ENCODE measurements at regions not wholly inside any gene's neighbourhood (a gene's known extent, or its start where the extent isn't known, plus 50 kb on each side); places are given as distances from the start of the nearest gene placed in this dataset.
"Not testable (repeated sequence)": the region's sequence is repeated elsewhere in the genome, so short reads cannot be mapped to it uniquely, and the experiment has no call there.

DNA sequence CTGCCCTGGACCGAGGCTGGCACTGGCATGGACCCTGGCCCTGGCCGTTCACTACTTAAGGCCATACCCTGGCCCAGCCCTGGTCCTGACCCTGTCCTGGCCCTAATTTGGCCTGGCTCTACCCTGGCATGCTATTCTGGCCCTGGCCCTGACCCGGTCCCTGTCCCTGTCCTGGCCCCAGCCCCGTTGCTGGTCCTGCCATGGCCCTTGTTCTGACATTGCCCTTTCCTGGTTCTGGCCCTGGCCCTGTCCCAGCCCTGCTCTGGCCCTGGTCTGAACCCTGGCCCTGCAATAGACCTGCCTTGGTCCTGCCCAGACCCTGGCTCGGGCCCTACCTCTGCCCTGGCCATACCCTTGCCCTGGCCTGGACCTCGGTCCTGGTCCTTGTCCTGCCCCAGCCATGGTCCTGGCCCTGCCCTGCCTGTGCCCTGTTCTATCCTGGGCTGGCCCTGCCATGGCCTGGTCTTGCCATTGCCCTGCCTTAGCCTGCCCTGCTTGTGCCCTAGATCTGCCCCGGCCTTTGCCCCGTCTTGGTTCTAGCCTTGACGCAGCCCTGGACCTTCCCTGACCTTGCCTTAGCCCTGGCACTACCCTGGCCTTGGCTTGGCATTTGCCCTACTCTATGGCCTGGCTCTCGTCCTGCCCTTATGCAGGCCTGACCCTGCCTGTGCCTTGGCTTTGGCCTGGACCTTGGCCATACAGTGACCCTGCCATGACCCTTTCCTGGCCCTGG, 237.2 kb downstream of the GOLGA6L6 start:
- not testable (repeated sequence) for H3K4me2 ChIP-seq (ENCODE audit: low read length); H4K20me1 ChIP-seq (ENCODE audit: insufficient read depth, low read length); H3K79me2 ChIP-seq (ENCODE audit: insufficient read depth, low read length); H3K27me3 ChIP-seq (ENCODE audit: insufficient read depth, low read length); H3K27me3 Mint-ChIP-seq (ENCODE audit: low read depth, unreplicated experiment); FAIRE-seq; H3K27ac ChIP-seq (ENCODE audit: low read depth, low read length); H3K36me3 Mint-ChIP-seq (ENCODE audit: low read depth, unreplicated experiment); H3K36me3 ChIP-seq (ENCODE audit: insufficient read depth, low read length); H3K9ac ChIP-seq (ENCODE audit: low read length); H3K4me3 ChIP-seq (ENCODE audit: insufficient read depth, low read depth, low read length); H3K4me3 Mint-ChIP-seq (ENCODE audit: unreplicated experiment); H2AFZ ChIP-seq (ENCODE audit: low read depth, low read length); H3K27ac Mint-ChIP-seq (ENCODE audit: unreplicated experiment); DNase-seq (ENCODE audit: low read depth); H3K4me1 ChIP-seq (ENCODE audit: insufficient read depth, low read length); H3K4me1 Mint-ChIP-seq (ENCODE audit: low read depth, unreplicated experiment)
- H3K9me3 ChIP-seq (ENCODE audit: insufficient read depth, low read depth, low read length): peaks cover 25% of the 10 kb centered on the region
- peaks cover 29% of the 10 kb centered on the region for H3K9me3 Mint-ChIP-seq (ENCODE audit: unreplicated experiment)

DNA sequence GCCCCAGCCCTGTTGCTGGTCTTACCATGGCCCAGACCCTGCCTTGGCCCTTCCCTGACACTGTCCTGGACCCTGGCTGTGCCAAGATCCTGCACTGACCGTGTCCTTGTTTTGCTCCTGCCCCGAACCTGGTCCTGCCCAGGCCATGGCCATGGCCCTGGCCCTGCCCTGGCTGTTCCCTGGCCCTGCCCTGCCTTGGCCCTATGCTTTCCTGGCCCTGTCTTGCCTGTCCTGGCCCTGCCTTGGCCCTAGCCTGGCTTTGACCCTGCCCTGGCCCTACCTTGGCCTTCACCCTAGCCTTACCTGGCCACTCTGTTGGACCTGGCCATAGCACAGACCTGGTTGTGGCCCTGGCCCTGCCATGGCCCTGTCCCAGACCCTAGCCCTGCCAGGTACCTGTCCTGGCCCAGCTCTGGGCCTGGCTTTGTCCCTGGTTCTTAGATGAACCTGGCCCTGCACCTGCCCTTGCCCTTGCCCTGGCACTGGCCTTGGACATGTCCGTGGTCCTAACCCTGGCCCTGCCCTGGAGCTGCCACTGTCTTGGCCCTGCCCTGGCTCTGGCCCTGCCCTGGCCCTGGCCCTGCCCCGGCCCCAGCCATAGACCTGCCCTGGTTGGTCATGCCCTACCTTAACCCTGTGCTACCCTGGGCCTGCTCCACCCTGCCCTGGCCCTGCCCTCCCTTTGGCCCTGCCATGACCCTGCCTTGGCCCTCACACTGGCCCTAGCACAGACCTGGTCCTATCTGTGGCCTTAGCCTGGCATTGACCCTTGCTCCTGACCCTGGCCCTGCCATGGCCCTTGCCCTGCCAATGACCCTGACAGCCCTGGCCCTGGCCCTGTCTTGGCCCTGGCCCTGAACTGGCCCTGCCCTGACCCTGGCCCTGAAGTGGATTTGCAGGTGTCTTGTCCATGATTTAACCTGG, 238.1 kb downstream of the GOLGA6L6 start:
- not testable (repeated sequence) for FAIRE-seq; H2AFZ ChIP-seq (ENCODE audit: low read depth, low read length); DNase-seq (ENCODE audit: low read depth); H3K4me3 Mint-ChIP-seq (ENCODE audit: unreplicated experiment); H3K4me3 ChIP-seq (ENCODE audit: insufficient read depth, low read depth, low read length); H3K79me2 ChIP-seq (ENCODE audit: insufficient read depth, low read length); H3K27ac Mint-ChIP-seq (ENCODE audit: unreplicated experiment); H3K27ac ChIP-seq (ENCODE audit: low read depth, low read length); H3K4me1 Mint-ChIP-seq (ENCODE audit: low read depth, unreplicated experiment); H4K20me1 ChIP-seq (ENCODE audit: insufficient read depth, low read length); H3K27me3 Mint-ChIP-seq (ENCODE audit: low read depth, unreplicated experiment); H3K36me3 ChIP-seq (ENCODE audit: insufficient read depth, low read length); H3K9ac ChIP-seq (ENCODE audit: low read length); H3K27me3 ChIP-seq (ENCODE audit: insufficient read depth, low read length); H3K4me2 ChIP-seq (ENCODE audit: low read length); H3K36me3 Mint-ChIP-seq (ENCODE audit: low read depth, unreplicated experiment); H3K4me1 ChIP-seq (ENCODE audit: insufficient read depth, low read length)
- H3K9me3 Mint-ChIP-seq (ENCODE audit: unreplicated experiment): peaks cover 29% of the 10 kb centered on the region
- H3K9me3 ChIP-seq (ENCODE audit: insufficient read depth, low read depth, low read length): peaks cover 25% of the 10 kb centered on the region

GRCh38 chr15:20302141-20303069, 239.2 kb downstream of the GOLGA6L6 start:
- not testable (repeated sequence) for H4K20me1 ChIP-seq (ENCODE audit: insufficient read depth, low read length); H3K36me3 ChIP-seq (ENCODE audit: insufficient read depth, low read length); H3K4me3 ChIP-seq (ENCODE audit: insufficient read depth, low read depth, low read length); H3K4me1 ChIP-seq (ENCODE audit: insufficient read depth, low read length); H3K27me3 Mint-ChIP-seq (ENCODE audit: low read depth, unreplicated experiment); H3K27ac ChIP-seq (ENCODE audit: low read depth, low read length); DNase-seq (ENCODE audit: low read depth); H3K27me3 ChIP-seq (ENCODE audit: insufficient read depth, low read length); H3K27ac Mint-ChIP-seq (ENCODE audit: unreplicated experiment); H2AFZ ChIP-seq (ENCODE audit: low read depth, low read length); H3K4me3 Mint-ChIP-seq (ENCODE audit: unreplicated experiment); H3K79me2 ChIP-seq (ENCODE audit: insufficient read depth, low read length); H3K36me3 Mint-ChIP-seq (ENCODE audit: low read depth, unreplicated experiment); H3K4me1 Mint-ChIP-seq (ENCODE audit: low read depth, unreplicated experiment); FAIRE-seq; H3K4me2 ChIP-seq (ENCODE audit: low read length); H3K9ac ChIP-seq (ENCODE audit: low read length)
- peaks cover 29% of the 10 kb centered on the region for H3K9me3 Mint-ChIP-seq (ENCODE audit: unreplicated experiment)
- H3K9me3 ChIP-seq (ENCODE audit: insufficient read depth, low read depth, low read length): peaks cover 25% of the 10 kb centered on the region

- not testable (repeated sequence) for H3K36me3 Mint-ChIP-seq (ENCODE audit: low read depth, unreplicated experiment); H3K4me1 Mint-ChIP-seq (ENCODE audit: low read depth, unreplicated experiment); FAIRE-seq; H3K27me3 Mint-ChIP-seq (ENCODE audit: low read depth, unreplicated experiment); H3K27me3 ChIP-seq (ENCODE audit: insufficient read depth, low read length); H3K79me2 ChIP-seq (ENCODE audit: insufficient read depth, low read length); H3K4me2 ChIP-seq (ENCODE audit: low read length); H3K4me1 ChIP-seq (ENCODE audit: insufficient read depth, low read length); H3K4me3 ChIP-seq (ENCODE audit: insufficient read depth, low read depth, low read length); DNase-seq (ENCODE audit: low read depth); H4K20me1 ChIP-seq (ENCODE audit: insufficient read depth, low read length); H3K36me3 ChIP-seq (ENCODE audit: insufficient read depth, low read length); H2AFZ ChIP-seq (ENCODE audit: low read depth, low read length); H3K27ac Mint-ChIP-seq (ENCODE audit: unreplicated experiment); H3K4me3 Mint-ChIP-seq (ENCODE audit: unreplicated experiment); H3K9ac ChIP-seq (ENCODE audit: low read length); H3K27ac ChIP-seq (ENCODE audit: low read depth, low read length)
- peaks cover 25% of the 10 kb centered on the region for H3K9me3 ChIP-seq (ENCODE audit: insufficient read depth, low read depth, low read length)
- H3K9me3 Mint-ChIP-seq (ENCODE audit: unreplicated experiment): peaks cover 26% of the 10 kb centered on the region
These were observed 240.0 kb downstream of the GOLGA6L6 start for GRCh38 chr15:20301471-20302081.

DNA sequence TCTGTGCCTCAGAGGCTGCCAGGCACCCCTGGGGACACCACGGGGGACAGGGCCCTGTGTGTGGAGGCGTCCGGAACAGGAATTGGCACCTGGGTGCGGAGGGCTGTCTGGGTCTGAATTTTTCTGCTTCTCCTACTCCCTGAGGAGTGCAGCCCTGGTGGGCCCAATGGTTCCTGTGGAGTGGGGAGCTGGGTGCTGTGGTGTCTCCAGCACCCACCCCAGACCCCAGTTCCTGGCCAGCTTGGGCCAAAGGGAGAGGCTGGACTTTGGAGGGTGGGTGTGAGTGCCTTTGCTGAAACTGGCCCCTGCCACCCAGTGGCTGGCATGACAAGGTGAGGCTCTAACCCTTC, 240.6 kb downstream of the GOLGA6L6 start:
- not testable (repeated sequence) for H3K36me3 Mint-ChIP-seq (ENCODE audit: low read depth, unreplicated experiment); H3K4me1 ChIP-seq (ENCODE audit: insufficient read depth, low read length); H3K27ac ChIP-seq (ENCODE audit: low read depth, low read length); H3K27ac Mint-ChIP-seq (ENCODE audit: unreplicated experiment); H3K4me3 Mint-ChIP-seq (ENCODE audit: unreplicated experiment); H3K4me3 ChIP-seq (ENCODE audit: insufficient read depth, low read depth, low read length); H3K4me2 ChIP-seq (ENCODE audit: low read length); H3K36me3 ChIP-seq (ENCODE audit: insufficient read depth, low read length); H3K79me2 ChIP-seq (ENCODE audit: insufficient read depth, low read length); FAIRE-seq; H3K27me3 Mint-ChIP-seq (ENCODE audit: low read depth, unreplicated experiment); H4K20me1 ChIP-seq (ENCODE audit: insufficient read depth, low read length); H3K4me1 Mint-ChIP-seq (ENCODE audit: low read depth, unreplicated experiment); H3K9ac ChIP-seq (ENCODE audit: low read length); H3K27me3 ChIP-seq (ENCODE audit: insufficient read depth, low read length); DNase-seq (ENCODE audit: low read depth); H2AFZ ChIP-seq (ENCODE audit: low read depth, low read length)
- H3K9me3 Mint-ChIP-seq (ENCODE audit: unreplicated experiment): peaks cover 26% of the 10 kb centered on the region
- peaks cover 22% of the 10 kb centered on the region for H3K9me3 ChIP-seq (ENCODE audit: insufficient read depth, low read depth, low read length)
